Epidermal melanocyte (primary cell): ENCODE measurements at regions not wholly inside any gene's neighbourhood (a gene's known extent, or its start where the extent isn't known, plus 50 kb on each side); places are given as distances from the start of the nearest gene placed in this dataset.
"Not testable (repeated sequence)": the region's sequence is repeated elsewhere in the genome, so short reads cannot be mapped to it uniquely, and the experiment has no call there.

Source experiments
- DNase-seq: peaks from one replicate; pipeline ENCODE4 v3.0.0; 2011; ENCODE audit warnings: low spot score; ENCODE audit not compliant: insufficient read length

DNA sequence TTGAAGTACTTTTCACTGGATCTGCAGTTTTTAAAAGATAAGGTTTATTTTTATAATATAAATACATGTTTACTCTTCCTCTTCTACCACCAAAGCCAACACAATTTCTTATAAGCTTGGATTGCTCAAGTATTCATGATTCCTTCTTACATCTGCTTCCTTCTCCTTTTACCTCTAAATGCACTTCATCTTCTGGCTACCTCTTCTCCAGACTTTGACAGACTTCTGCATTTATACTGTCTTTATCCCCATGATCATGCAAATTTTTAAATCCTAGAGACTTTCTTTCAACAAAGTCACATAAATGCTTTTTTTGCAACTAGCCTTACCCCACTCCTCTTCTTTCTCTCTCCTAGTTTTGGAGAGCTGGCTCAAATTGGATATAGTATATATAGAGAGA, 142.9 kb downstream of the TFAP2B start:
- no peak for DNase-seq

DNA sequence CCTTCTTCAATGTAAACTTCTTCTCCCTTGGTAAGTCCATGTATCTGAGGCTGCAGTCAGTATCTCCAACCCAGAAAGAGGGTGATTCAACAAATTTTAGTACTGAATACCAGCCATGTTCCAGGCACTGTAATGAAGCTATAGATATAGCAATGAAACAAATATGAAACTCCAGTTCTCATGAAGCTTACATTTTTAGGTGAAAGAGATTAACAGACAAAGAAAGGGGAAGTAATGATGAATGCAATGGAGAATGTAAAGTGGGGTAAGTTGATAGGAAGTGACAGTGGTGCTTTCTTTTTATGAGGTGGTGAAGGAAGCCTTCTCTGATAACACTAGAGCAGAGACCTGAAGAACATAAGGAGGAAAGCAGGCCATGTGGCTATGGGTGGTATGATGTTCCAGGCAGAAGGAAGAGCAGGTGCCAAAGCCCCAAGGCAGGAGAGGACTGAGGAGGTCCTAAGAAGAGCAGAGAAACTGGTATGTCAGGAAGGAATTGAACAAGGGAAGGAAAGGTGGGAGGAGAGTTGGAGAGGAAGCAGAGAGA, 143.6 kb downstream of the TFAP2B start:
- no peak for DNase-seq

GRCh38 chr6:50963952-50964351, 145.3 kb downstream of the TFAP2B start:
- DNase-seq: no peak

DNA sequence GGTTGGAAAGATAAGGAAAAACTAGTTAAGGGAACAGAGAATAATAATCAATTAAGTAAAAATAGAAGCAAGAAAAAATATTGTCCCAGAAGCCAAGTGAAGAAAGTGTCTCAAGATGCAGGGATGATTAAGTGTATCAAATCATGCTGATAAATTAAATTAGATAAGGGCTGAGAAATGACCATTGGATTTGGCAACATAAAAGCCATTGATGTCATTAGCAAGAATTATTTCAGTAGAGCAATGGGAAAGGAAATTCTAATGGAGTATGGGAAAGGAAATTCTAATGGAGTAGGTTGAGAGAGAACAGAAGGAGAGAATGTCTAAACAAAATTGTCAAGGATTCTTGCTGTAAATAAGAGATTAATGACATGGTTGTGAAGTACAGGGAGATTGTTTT, 146.8 kb downstream of the TFAP2B start:
- DNase-seq: no peak

- no peak for DNase-seq
These were observed 147.9 kb downstream of the TFAP2B start for GRCh38 chr6:50966532-50966931.

DNA sequence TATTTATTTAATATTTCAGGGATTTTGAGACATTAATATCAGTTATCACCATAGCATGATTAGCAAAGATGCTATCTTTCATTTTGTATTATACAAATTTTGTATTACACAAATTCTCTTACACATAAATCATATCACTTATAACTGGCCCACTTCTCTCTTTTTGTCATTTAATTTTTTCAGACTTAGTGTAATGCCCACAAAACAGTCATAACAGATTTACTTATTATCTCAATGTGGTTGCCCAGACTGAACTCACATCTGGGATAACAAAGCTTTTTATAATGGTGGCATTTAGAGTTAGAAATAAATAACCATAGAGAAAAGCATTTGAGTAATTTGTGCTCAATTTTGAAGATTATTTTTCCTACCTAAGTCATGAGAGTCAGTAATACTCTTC, 148.3 kb downstream of the TFAP2B start:
- DNase-seq: no peak

- not testable (repeated sequence) for DNase-seq
These were observed 149.6 kb downstream of the TFAP2B start for GRCh38 chr6:50968246-50968645.

DNA sequence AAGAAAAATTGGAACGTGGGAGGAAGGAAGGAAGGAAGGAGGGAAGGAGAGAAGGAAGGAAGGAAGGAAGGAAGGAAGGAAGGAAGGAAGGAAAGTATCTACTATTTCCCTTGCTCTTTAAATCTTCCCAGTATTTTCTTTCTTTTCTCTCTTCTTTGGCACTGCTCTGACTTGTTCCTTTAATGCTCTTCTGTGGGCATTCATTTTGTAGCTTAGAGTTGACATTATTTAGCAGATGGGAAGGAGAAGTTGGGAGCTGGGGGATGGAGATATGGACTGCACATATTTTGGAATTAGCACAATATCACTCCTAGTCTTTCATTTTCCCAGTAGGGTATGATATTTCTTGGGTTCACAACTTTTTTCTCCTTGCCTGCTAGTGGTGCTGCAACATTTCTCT, 152.2 kb downstream of the TFAP2B start:
- DNase-seq: no peak

DNA sequence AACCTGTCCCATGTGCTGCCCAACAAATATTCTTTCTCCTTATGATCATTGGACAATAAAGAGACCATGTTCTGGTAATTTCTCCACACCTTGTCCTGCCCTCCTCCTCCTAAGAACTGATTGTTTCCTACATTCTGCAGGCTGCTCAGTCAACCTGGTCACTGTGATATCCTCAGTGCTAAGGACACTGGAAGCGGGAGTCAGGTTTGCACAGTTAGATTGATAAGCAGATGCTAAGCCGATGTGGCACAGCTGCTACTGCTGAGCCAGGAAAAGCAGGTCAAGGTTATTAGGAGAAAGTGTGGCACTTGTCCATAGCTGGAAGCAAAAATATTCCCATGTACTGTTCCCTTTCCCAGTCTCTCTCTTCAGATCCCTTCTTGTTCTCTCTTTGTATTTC, 154.8 kb downstream of the TFAP2B start:
- no peak for DNase-seq

- no peak for DNase-seq
These were observed 155.6 kb downstream of the TFAP2B start for GRCh38 chr6:50974319-50974718.

DNA sequence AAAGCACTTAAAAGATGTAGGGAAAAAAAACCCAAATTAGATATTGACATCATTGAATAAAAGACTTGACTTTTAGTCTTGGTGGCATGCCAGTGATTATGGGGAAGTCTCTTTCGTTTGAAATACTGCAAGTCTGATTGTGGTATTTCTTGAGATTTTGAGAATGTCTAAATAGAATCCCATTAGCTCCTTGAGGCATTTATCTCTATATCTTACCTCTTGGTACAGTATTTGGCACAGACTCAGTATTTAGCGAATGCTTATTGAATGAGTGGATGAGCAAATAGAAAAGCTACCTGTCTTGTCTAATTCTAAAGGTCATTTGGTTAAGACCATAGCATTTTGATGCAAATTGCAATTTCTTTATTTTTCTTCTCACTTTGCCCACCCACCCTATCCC, 156.5 kb downstream of the TFAP2B start:
- no peak for DNase-seq

DNA sequence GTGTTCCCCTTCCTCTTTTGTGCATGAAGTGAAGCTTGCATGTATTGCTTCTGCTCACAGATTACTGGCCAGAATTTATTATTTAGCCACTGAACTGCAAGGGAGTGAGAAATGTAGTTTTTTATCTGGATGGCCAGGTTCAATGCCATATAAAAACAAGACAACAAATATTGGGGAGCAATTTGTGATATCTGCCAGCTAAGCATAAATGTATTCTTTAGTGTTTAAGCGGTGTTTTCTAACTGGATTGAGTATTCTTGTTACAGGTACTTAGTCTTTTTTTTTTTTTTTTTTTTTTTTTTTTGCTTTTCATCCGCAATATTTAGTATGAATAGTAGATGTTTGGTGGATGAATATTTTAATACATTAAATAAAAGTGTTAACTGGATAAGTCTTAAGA, 158.2 kb downstream of the TFAP2B start:
- no peak for DNase-seq

DNA sequence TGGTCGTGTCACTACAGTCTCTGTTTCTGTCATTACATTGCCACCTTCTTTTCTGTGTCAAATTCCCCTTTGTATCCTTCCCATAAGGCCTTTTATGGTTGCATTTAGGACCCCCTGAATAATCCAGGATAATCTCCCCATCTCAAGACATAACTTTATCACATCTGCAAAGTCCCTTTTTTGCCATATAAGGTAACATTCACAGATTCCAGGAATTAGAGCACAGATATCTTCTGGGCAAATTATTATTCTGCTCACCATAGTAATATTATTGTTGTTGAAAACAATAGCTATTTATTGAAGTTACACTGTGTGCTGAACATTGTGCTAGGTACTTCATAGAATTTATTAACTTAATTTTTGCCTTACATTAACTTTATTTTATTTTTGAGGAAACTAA, 159.1 kb downstream of the TFAP2B start:
- DNase-seq: no peak

DNA sequence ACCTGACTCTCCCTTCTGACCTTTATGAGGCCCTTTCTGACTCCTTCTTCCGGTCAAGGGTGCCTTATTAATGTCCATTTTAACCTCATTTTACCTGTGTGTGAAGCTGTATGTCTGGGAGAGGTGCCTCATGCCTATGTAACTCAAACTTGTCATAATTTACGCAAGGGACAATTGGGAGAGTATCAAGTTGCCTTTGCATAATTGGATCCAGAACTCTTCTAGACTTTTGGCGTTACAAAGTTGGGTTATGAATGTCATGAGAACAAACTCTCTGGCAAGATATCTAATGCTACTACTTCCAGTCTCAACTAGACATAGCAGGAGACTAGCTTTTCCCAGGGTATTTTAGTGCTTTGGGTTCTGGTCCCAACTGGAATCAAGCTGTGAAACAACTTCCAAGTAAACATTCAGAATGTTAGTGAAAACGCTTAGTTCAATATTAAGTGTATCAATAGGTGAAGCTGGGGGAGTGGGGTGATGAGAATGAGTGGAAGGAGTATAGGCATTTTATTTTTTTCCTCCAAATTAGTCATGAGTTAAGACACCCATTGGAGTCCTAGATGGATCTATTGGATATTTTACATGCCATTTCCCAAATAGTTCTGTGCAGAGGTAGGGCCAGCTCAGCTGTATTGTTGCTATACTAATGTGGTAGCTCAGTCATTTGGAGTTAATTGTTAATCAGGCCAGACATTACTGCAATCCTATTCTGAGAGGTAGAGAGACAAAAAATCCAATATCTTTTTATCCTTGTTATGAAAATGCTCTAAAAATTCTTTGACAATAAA, 159.9 kb downstream of the TFAP2B start:
- DNase-seq: no peak

GRCh38 chr6:50979171-50979525, 160.5 kb downstream of the TFAP2B start:
- no peak for DNase-seq

DNA sequence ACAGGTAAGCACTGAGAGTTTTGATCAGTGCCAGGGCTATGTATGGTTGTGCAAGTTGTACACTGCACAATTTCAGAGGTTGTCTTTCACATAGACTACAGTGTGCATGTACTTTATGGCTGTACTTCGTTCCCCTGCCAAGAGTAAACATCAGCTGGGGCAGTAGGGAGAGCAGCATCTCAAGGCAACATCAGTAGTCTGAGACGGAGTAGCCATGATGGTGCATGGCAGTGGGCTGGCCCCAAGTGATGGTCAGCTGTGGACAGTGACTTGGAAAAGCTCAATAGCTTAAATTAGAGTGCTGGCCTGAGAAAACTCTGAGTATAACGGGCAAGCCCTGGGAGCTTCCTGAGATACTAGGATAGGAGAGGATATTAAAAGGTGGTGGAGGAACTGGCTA, 165.5 kb downstream of the TFAP2B start:
- no peak for DNase-seq

DNA sequence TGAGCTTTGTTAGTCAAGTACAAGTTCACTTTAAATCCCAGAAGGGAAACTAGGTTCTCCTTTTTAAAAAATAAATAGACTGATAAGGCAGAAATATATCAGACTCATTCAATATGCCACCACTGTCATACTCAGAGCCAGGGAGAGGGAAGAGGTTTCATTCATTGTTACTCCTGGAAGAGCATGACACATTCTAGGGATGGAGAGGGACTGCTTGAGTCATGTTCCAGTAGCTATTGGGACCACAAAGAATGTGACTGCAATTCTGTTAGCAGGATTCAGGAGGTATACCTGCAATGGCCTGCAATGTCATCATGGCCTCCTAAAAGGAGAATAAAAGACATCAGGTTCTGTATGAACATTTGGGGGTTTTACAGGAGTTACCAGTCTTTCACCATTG, 167.6 kb downstream of the TFAP2B start:
- DNase-seq: no peak

DNA sequence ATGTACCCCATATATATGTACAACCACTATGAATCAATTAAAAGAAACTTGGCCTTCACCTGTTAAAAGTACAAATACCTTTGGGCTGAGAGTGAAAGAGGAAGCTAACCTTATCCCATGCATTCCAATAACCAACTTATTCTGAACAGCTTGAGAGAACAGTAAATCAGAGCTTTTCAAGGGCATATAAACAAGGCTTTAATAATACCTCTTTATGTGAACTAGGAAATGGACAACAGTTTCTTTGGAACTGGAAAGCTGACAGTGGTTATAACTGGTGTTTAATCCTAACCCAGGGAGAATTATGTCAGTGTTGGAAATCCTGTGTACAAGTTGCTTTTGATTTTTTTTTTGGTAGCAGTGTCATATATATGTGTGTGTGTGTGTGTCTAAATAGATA, 170.5 kb downstream of the TFAP2B start:
- no peak for DNase-seq

- DNase-seq: no peak
These were observed 172.2 kb downstream of the TFAP2B start for GRCh38 chr6:50990750-50991446.

DNA sequence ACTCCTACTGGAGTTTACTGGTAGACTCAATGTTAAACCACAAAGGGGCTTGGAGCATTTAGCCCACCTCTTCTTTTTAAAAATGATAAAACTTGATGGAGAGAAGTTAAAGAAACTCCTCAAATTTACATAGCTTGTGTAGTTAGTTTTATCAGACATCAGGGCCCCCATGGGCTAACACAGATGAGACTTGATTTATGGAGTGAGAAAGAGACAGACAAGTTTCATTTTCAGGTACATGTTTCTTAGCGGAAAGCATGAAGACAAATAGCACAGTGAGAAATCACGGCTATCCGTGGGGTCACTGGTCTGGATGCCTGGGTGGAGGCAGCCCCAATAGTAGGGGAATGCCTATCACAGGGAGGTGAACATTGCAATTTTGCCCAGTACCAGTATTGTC, 173.6 kb downstream of the TFAP2B start:
- no peak for DNase-seq

GRCh38 chr6:50992704-50993625, 174.3 kb downstream of the TFAP2B start:
- DNase-seq: no peak
